ENCODE measurements at regions not wholly inside any gene's neighbourhood (a gene's known extent, or its start where the extent isn't known, plus 50 kb on each side); places are given as distances from the start of the nearest gene placed in this dataset.

DNA sequence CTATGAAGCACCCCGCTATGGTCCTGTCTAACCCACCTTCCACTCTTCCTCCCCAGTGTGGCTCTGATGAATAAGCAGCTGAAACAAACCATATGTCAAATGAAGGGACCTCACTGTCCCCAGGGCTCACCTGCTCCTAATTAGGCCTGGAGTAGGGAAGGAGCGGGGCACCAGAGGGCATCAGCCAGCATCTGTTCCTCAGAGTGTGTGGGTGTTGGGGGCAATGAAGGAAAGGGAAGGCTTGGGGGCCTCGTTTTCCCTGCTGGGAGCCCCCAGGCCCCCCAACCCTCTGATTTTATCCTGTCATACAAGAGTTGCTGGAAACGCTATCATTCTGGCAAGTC lies 274.7 kb downstream of the HAUS1 start:
- no peak for TF ChIP-seq EZH2phosphoT487 (IDR thresholded peaks at IDR 0.05; ENCODE audit: insufficient read depth, low read depth)
- no peak for TF ChIP-seq EZH2 (IDR thresholded peaks at IDR 0.05; ENCODE audit: insufficient read depth, poor library complexity, severe bottlenecking)
